Adrenal gland (tissue), 9 donors: ENCODE measurements at regions not wholly inside any gene's neighbourhood (a gene's known extent, or its start where the extent isn't known, plus 50 kb on each side); places are given as distances from the start of the nearest gene placed in this dataset.

Experiments used
- DNase-seq, 7 donors: peaks; one replicate each; pipeline ENCODE4 v3.0.0-alpha.2; 2019 to 2020
- H3K27ac ChIP-seq, 5 donors: fragments of 200-600 bp; sonication (generic) in 4 of 5; 1 replicate in 3 of 5; 2 replicates in 2 of 5; pipeline versions ENCODE4 v1.5.1 to v1.8.0; 2016 to 2020; ENCODE audit warnings: mild to moderate bottlenecking in 1 of 5
- H3K27me3 ChIP-seq: fragments of 200-600 bp; 2 replicates; pipeline ENCODE4 v1.8.0; 2021
- H3K36me3 ChIP-seq, 2 donors: fragments of 200-600 bp; replicated peaks in 1 of 2; 1 replicate in 1 of 2; 2 replicates in 1 of 2; pipeline versions ENCODE4 v1.5.1 to v1.8.0; 2018 to 2022
- H3K4me1 ChIP-seq, 2 donors: fragments of 200-600 bp; replicated peaks in 1 of 2; 1 replicate in 1 of 2; 2 replicates in 1 of 2; pipeline versions ENCODE4 v1.5.1 to v1.8.0; 2018 to 2021
- H3K4me3 ChIP-seq, 4 donors: fragments of 200-600 bp; sonication (generic) in 3 of 4; one replicate each; pipeline ENCODE4 v1.5.1; 2016 to 2018
- H3K9me3 ChIP-seq, 3 donors: fragments of 200-600 bp; sonication (generic) in 1 of 3; replicated peaks in 1 of 3; 1 replicate in 2 of 3; 2 replicates in 1 of 3; pipeline versions ENCODE4 v1.5.1 to v1.8.0; 2016 to 2021
- CTCF ChIP-seq, 6 experiments: fragments of 450-650 bp in 4 of 6; fragments of 200-600 bp in 2 of 6; sonication (generic) in 1 of 6; IDR thresholded peaks; 1 replicate in 5 of 6; 2 replicates in 1 of 6; pipeline versions ENCODE4 v1.5.1 to v1.8.0; 2016 to 2021; ENCODE audit warnings: antibody characterized with exemption in 6 of 6, mild to moderate bottlenecking in 2 of 6, moderate library complexity in 1 of 6
- POLR2A ChIP-seq, 2 donors: fragments of 450-650 bp; IDR thresholded peaks; one replicate each; pipeline ENCODE4 v1.6.1; 2017; ENCODE audit warnings: antibody characterized with exemption in 2 of 2, mild to moderate bottlenecking in 2 of 2, moderate library complexity in 1 of 2
- WGBS, 4 donors: extraction: QIAGEN DNeasy Blood & Tissue Kit in 2 of 4; methylation state at CpG; one replicate each; pipeline versions ENCODE4 v1.1.5 to v1.1.7; 2013 to 2017; 5-methylcytosine and 5-hydroxymethylcytosine counted together
- intact Hi-C, 2 donors: fragments of 100-400 bp; cut with DNase I; formaldehyde crosslinking; loops; one replicate each; pipeline versions ENCODE4 v1.14.1 to v1.15.0; 2022 to 2023
- donor health status: healthy with polysubstance abuse.
- donor health status: Bipolar disorder and iron deficiency.
- donor health status: DM: yes; HTN: yes; CAD: no.
- donor health status: DM: no; HTN: no; CAD: no.
- donor health status: DM: no; HTN: no; CAD: no.

GRCh38 chr7:31411416-31411815 lies 70.9 kb upstream of the NEUROD6 start:
- TF ChIP-seq POLR2A (IDR thresholded peaks at IDR 0.05) (no peak), CTCF (IDR thresholded peaks at IDR 0.05) (no peak)
- intact Hi-C loops, result no loop called here
- Histone ChIP-seq H3K4me1 (no peaks in the 10 kb centered on the region), H3K9me3 (no peaks in the 10 kb centered on the region), H3K27ac (no peak overlapping the region), H3K36me3 (no peaks in the 10 kb centered on the region), H3K4me3 (no peak overlapping the region), H3K27me3 (no peaks in the 10 kb centered on the region)
- WGBS, 4 donors, result 79 to 89% (median 84%) methylated on average over 1 of the region's 1 CpG
- no peak for DNase-seq

GRCh38 chr7:31413766-31414165 lies 73.2 kb upstream of the NEUROD6 start:
- DNase-seq, result no peak
- TF ChIP-seq CTCF (IDR thresholded peaks at IDR 0.05) (no peak), POLR2A (IDR thresholded peaks at IDR 0.05) (no peak)
- Histone ChIP-seq H3K4me1 (no peaks in the 10 kb centered on the region), H3K9me3 (no peaks in the 10 kb centered on the region), H3K36me3 (no peaks in the 10 kb centered on the region), H3K27ac (no peak overlapping the region), H3K27me3 (no peaks in the 10 kb centered on the region), H3K4me3 (no peak overlapping the region)
- intact Hi-C loops, result no loop called here
- WGBS, 4 donors, result 40 to 52% (median 43%) methylated on average over 1 of the region's 1 CpG

GRCh38 chr7:31416381-31416870 lies 75.9 kb upstream of the NEUROD6 start:
- no peak for DNase-seq
- H3K27ac ChIP-seq, result no peak overlapping the region

GRCh38 chr7:31418928-31419327 lies 78.4 kb upstream of the NEUROD6 start:
- Histone ChIP-seq H3K9me3 (no peaks in the 10 kb centered on the region), H3K4me1 (no peaks in the 10 kb centered on the region), H3K36me3 (no peaks in the 10 kb centered on the region), H3K27me3 (no peaks in the 10 kb centered on the region), H3K4me3 (no peak overlapping the region), H3K27ac (no peak overlapping the region)
- no peak for DNase-seq
- intact Hi-C loops, result no loop called here
- TF ChIP-seq POLR2A (IDR thresholded peaks at IDR 0.05), result no peak
- TF ChIP-seq CTCF (IDR thresholded peaks at IDR 0.05), result no peak
- 77 to 88% (median 82%) methylated on average over 2 of the region's 2 CpGs for WGBS, 4 donors

More at GRCh38 chr7:31416381-31416870, 75.9 kb upstream of the NEUROD6 start:
- intact Hi-C loops, result no loop called here
- Histone ChIP-seq H3K9me3 (no peaks in the 10 kb centered on the region), H3K36me3 (no peaks in the 10 kb centered on the region), H3K27me3 (no peaks in the 10 kb centered on the region), H3K4me3 (no peak overlapping the region), H3K4me1 (no peaks in the 10 kb centered on the region)
- WGBS, 4 donors, result 51 to 70% (median 54%) methylated on average over 5 of the region's 5 CpGs
- TF ChIP-seq POLR2A (IDR thresholded peaks at IDR 0.05) (no peak), CTCF (IDR thresholded peaks at IDR 0.05) (no peak)
